ENCODE measurements at regions not wholly inside any gene's neighbourhood (a gene's known extent, or its start where the extent isn't known, plus 50 kb on each side); places are given as distances from the start of the nearest gene placed in this dataset.

- Histone ChIP-seq H3K79me1 (ENCODE audit: low read depth, low read length) (no peaks in the 10 kb centered on the region), H3K27ac (ENCODE audit: low read depth, low read length) (no peak overlapping the region), H3K36me3 (ENCODE audit: control insufficient read depth in 2 of 4, insufficient read depth in 4 of 4, low read length in 3 of 4) (no peaks in the 10 kb centered on the region), H3K9ac (replicated peaks in 1 of 4; ENCODE audit: extremely low read depth in 1 of 4, low read depth in 3 of 4, low read length in 3 of 4) (no peak overlapping the region), H4K5ac (ENCODE audit: insufficient read length, low read depth, low read length) (no peak overlapping the region), H3K4me2 (ENCODE audit: insufficient read depth in 1 of 2, low read depth in 2 of 2, low read length in 2 of 2) (no peak overlapping the region), H3K4me1 (replicated peaks in 1 of 4; ENCODE audit: control insufficient read depth in 3 of 4, insufficient read depth in 4 of 4, low read length in 3 of 4) (no peaks in the 10 kb centered on the region), H4K91ac (replicated peaks; ENCODE audit: insufficient read length, low read length) (no peak overlapping the region), H2BK15ac (ENCODE audit: low read length) (no peak overlapping the region), H3K4me3 (ENCODE audit: extremely low read depth in 1 of 4, insufficient read depth in 2 of 4, low read depth in 3 of 4, low read length in 4 of 4) (no peak overlapping the region), H2AK5ac (ENCODE audit: low read depth, low read length) (no peak overlapping the region), H3K27me3 (replicated peaks in 1 of 4; ENCODE audit: control insufficient read depth in 3 of 4, extremely low read depth in 1 of 4, insufficient read depth in 3 of 4, low read length in 3 of 4) (no peaks in the 10 kb centered on the region), H2BK20ac (ENCODE audit: low read length) (no peak overlapping the region), H4K8ac (ENCODE audit: extremely low read depth, insufficient read depth, low read length) (no peak overlapping the region), H3K18ac (ENCODE audit: extremely low read depth, low read length) (no peak overlapping the region), H3K14ac (ENCODE audit: insufficient read length) (no peak overlapping the region), H4K20me1 (replicated peaks in 1 of 2; ENCODE audit: control insufficient read depth in 1 of 2, insufficient read depth in 2 of 2, low read length in 2 of 2) (no peaks in the 10 kb centered on the region), H3K23ac (ENCODE audit: insufficient read length) (no peak overlapping the region), H3K79me2 (ENCODE audit: control insufficient read depth in 1 of 2, insufficient read depth in 2 of 2, low read length in 2 of 2) (no peaks in the 10 kb centered on the region), H2BK120ac (replicated peaks; ENCODE audit: low read depth, low read length) (no peak overlapping the region), H3K4ac (replicated peaks; ENCODE audit: insufficient read length, low read depth, low read length) (no peak overlapping the region), H2BK12ac (ENCODE audit: low read depth, low read length) (no peak overlapping the region), H2AFZ (ENCODE audit: low read length) (0 out of 2 replicates have a peak overlapping the region, but pooled peaks have one; percentile 63), H2BK5ac (ENCODE audit: low read depth, low read length) (no peak overlapping the region), H3K23me2 (ENCODE audit: low read depth, low read length) (no peaks in the 10 kb centered on the region), H3K9me3 (ENCODE audit: insufficient read depth in 2 of 2, low read depth in 1 of 2, low read length in 1 of 2) (no peaks in the 10 kb centered on the region), H3K56ac (replicated peaks; ENCODE audit: insufficient read length, low read depth, low read length) (no peak overlapping the region)
- CTCF ChIA-PET (ENCODE audit: partially characterized antibody) = no interaction called here
- POLR2A ChIA-PET (ENCODE audit: partially characterized antibody) = no interaction called here
- FAIRE-seq (no peak), DNase-seq (ENCODE audit: low read depth in 1 of 2, low spot score in 2 of 2) (no peak)
- WGBS, 2 experiments (ENCODE audit: extremely low coverage in 1 of 2, insufficient coverage in 1 of 2, insufficient read length in 1 of 2, insufficient replicate concordance in 2 of 2, low coverage in 1 of 2, low lambda C conversion rate in 2 of 2, missing lambda C conversion rate in 1 of 2) = 87% methylated on average over 3 of the region's 3 CpGs; no CpG with 5 or more reads in 1 of the 2 experiments
- TF ChIP-seq MAX (IDR thresholded peaks at IDR 0.05) (no peak), PHF8 (conservative IDR thresholded peaks at IDR 0.05; ENCODE audit: low read depth, low read length) (no peak), POLR2AphosphoS5 (IDR thresholded peaks at IDR 0.05; ENCODE audit: low read depth, low read length) (no peak), CEBPB (IDR thresholded peaks at IDR 0.05; ENCODE audit: low read depth, low read length) (no peak), HDAC6 (IDR thresholded peaks at IDR 0.05; ENCODE audit: low read depth, low read length) (no peak), SIRT6 (IDR thresholded peaks at IDR 0.05; ENCODE audit: low read length) (no peak), EZH2 (IDR thresholded peaks at IDR 0.05; ENCODE audit: low read depth, low read length, severe bottlenecking) (no peak), RFX5 (IDR thresholded peaks at IDR 0.05; ENCODE audit: borderline replicate concordance, low read depth, low read length) (no peak), BACH1 (IDR thresholded peaks at IDR 0.05; ENCODE audit: low read length) (no peak), E2F6 (IDR thresholded peaks at IDR 0.05) (no peak), TBP (IDR thresholded peaks at IDR 0.05; ENCODE audit: low read depth, low read length) (no peak), SIN3A (conservative IDR thresholded peaks at IDR 0.05 in 1 of 2, IDR thresholded peaks at IDR 0.05 in 1 of 2; ENCODE audit: low read depth in 1 of 2, low read length in 2 of 2) (no peak), SP4 (IDR thresholded peaks at IDR 0.05; ENCODE audit: low read length) (no peak), FOSL1 (IDR thresholded peaks at IDR 0.05; ENCODE audit: insufficient read depth, low read depth, low read length) (no peak)
Observed at GRCh38 chr18:69127873-69128500, 272.7 kb upstream of the DOK6 start.

All from H1 (cell line).